Kasumi-1 (cell line): ENCODE measurements at regions not wholly inside any gene's neighbourhood (a gene's known extent, or its start where the extent isn't known, plus 50 kb on each side); places are given as distances from the start of the nearest gene placed in this dataset.

ENCODE experiments used
- DNase-seq, 2 experiments: peaks; one replicate each; lab custom pipeline; 2025; lab: John Stamatoyannopoulos, UW

DNA sequence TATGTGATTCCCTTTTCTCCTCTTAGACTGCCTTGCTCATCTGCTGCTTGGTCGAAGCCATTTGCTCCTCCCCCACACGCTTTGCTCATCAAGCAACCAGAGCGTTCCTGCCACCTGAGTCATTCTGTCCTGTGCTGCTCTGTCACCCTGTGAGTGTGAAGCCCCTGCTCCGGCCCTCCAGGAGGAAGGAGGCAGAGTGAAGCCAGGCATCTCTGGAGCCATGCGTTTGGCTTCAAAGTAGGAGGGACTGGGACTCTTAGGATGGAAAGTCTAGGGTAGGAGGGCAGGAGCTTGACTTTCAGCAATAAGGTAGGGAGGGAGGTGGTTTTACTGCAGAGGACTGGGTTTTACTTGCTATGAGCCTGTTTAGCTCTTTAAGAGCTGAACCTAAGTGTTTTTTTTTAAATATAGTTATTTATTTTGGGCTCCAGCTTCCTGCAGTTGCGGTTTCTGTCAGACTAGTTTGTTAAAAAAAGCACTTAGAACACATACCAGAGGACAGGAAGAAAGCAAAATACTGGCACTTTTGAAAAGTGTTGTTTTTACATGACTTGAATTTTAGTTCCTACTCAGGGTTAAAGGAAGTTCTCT lies 63.6 kb downstream of the SPINK2 start:
- peak; percentile 93 to 95 for DNase-seq

DNA sequence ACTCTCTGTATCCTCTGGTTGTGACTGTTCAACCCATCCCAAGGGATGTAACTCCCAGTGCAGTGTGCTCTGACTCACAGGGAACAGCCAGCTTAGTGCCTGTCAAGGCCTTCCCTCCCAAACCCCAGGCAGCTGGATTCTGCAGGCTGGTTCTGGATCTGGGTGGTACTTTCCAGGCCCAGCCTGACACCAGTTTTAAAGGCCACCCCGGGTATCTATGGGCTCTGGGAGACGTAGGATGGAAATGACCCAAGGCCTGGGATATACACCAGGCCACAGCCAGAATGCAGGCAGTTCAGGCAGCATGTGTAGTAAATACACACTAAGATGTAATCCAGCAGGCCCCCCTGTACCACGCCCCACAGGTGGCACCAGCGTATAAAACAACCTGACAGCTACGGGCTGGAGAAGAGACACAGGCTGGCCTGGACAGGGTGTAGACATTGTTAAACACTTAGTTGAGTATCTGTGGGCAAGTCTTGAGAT lies 64.2 kb downstream of the SPINK2 start:
- no peak for DNase-seq

DNA sequence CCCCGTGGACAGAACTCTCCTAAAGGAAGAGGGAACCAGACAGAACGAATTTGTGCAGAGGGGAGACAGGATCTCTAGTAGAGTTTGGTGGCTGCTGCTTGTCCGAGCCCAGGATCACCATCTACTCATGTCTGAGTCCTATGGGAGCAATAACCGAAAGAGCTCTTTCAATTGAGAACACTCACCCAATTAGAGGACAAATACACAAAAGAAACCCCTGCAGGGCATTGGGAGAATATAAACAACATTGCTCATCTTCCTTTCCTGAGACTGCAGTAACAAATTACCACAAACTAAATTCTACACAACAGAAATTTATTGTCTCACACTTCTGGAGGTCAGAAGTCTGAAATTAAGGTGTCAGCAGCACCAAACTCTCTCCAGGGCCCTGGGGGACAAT lies 65.6 kb downstream of the SPINK2 start:
- no peak for DNase-seq

DNA sequence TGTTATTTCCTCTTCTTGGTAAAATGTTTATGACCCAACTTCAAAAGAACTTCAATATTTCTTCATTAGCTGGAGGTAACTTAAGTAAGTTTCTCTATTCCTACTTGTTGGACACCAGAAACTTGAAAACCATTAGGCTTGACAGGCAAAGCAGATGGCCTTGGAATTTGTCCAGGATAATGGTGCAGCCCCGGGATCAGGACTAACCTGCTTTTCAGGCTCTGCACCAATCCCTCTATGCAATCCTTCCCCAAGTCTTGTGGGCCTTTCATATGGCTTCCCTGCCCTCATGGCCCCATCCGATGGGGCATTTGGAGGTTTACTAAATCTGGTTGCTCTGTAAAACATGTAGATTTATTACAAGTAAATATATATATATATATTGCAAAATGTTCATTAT lies 68.5 kb downstream of the SPINK2 start:
- no peak for DNase-seq

DNA sequence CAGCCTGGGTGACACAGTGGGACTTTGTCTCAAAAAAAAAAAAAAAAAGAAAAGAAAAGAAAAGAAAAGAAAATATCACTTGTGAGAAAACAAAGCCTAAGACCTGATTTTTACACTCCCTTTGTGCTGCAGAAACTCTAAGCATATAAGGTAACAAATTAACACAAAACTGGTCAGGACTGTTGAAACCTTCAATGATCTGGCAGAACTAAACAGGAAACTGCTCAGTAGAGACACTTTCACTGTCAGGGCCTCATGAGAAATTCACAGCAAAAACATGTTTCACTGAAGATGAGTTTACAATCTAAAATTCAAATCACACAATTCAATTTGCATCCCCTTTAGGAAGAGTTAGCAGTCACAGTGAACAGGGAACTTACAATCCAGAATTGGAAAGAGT lies 69.1 kb upstream of the HOPX start:
- DNase-seq: no peak

DNA sequence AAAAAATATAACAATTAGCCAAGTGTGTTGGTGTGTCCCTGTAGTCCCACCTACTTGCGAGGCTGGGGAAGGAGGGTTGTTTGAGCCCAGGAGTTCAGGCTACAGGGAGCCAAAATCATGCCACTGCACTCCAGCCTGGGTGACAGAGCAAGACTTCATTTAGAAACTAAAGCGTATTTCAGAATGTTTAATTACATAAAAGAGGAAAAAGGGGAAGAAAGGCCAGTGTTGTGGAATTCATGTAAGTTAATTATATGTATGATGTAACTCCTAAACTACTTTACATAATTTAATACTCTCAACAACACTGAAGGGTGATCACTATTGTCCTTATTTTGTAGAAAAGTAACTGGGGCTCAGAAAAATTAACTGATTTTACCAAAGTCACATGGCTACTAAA lies 67.2 kb upstream of the HOPX start:
- no peak for DNase-seq

DNA sequence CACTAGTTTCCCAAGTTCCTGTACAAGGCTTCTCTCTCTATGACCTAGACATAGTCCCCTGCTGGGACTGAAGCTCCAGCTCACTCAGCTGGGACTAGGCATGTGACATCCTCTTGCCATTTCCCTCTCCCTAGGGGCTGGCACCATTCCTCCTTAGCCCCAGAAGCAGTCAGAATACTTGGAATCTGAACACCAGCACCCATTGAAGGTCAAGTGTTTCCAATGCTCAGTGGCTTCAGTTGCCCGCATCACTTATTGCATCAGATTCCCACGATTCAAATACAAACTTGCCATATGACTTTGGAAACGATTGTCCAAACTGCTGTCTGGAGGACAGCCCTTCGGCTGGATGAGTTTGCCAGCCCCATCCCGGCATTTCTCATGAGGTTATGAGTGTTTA lies 65.5 kb upstream of the HOPX start:
- no peak for DNase-seq

DNA sequence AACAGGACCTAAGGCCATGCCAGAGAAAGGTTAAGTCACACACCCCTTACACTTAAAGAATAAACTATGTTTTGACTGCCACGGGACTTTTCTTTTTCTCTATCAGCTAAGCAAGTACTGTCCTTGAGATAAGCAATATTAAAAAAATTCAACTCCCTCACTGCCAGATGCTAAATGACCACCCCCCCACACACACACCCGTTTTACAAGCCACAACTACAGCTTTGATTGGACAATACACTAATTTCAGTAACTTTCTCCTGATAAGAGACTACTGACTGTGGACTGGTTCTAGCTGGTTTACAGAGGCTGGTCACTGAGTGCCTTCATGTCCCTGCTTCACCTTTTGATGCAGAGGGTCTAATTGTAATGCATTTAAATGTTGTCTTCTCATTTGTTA lies 63.9 kb upstream of the HOPX start:
- no peak for DNase-seq

DNA sequence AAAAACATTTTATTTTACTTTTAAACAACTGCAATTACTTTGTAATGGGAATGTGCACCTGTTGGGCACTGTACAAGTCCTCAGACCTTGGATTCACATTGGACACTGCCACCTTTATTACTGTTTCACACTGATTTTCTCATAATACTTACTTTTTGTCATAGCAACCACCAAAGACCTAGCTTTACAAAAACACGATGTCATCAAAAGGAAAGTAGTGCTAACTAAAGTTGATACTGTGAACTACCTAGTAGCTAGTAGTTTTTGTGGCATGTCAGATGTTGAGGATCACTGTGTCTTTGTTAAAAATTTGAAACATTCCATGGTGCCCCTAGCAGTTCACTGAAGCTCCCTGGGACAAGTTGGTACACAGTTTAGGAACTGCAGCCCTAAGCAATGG lies 62.9 kb upstream of the HOPX start:
- DNase-seq: no peak

DNA sequence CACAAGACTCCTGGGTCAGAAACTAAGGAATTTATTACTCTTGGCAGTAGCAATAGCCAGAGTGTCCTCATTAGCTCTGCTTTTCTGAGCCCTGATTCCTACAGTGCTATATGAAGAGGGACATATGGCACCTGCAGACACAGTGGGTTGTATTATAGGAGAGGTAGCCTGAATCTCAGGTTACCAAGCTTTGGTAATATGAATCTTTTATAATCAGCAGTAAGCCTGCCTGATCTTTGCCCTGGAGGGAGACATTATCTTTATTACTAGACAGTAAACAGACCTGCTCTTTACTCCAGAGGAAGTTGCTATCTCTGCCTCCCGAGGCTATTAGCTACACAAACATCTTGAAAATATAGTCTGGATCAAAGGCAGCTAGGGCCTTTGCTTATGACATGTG lies 62.5 kb upstream of the HOPX start:
- no peak for DNase-seq

DNA sequence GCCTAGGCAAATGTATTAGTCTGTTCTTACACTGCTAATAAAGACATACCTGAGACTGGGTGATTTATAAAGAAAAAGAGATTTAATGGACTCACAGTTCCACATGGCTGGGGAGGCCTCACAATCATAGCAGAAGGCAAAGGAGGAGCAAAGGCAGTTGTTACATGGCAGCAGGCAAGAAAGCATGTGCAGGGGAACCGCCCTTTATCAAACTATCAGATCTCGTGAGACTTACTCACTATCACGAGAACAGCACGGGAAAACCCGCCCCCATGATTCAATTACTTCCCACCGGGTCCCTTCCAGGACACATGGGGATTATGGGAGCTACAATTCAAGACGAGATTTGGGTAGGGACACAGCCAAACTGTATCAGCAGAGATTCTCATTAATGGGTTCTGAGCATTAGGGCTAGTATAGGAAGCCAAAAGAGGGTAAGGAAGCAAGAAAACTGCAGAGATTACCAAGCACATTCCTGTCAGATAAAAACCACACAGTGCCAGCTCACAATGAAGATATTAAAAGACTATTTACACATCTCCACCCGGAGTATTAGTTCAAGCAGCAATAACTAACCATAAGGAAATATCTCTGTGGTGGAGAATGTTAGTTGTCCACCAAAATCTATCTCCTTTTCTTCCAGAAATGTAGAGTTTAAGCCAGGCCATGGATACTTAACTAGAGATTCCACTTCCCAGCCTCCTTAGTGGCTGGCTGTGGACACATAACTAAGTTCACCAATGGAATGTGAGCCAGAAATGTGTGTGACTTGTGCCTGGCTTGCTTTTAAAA lies 61.2 kb upstream of the HOPX start:
- DNase-seq: no peak

DNA sequence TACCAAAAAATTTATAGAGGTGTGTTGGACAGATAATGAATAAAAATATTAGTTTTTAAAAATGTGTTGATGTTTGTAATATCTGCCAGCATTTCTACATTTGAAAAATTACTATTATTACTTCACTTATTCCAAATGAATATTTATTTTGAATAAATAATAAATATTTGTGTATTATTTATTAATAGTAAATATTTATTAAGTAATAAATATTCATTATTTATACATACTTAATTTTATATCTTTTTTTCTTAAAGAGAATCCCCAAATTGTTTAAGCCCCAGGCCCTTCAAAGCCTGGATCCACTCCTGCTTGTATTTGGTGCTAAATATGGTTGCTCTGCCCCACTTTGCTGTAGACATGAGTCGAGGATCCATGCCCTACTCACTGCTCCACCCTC lies 60.5 kb upstream of the HOPX start:
- DNase-seq: no peak

DNA sequence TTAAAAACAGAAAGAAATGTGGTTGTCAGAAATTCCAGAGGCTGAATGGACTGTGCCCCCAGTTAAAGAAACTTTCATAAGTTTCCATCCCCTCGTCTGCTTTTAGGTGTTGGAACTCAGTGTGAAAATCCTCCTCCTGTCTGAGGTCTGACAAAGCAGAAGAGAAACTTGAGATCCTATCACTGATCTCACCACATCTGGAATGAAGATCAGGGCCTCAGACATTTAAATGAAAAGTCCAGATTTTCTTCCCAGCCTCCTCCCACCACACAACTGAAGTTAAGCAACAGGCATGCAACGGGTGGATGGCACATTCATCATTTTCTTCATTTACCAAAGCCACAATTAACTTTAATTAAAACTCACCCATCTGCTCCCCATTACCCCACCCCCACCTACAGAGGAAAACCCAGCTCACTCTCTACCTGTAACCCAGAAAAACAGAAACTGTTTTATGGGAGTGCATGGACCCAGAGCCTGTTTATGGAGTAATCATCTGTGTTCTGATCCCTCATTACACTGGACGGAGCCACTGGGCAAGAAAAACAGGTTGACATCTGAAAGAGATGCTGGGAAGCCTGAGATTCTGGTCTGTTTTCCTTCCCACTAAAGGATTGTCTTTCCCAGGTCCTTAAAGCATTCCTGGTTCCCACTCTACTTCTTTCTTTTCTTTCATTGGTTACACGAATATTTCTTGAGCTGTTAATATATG lies 58.1 kb upstream of the HOPX start:
- no peak for DNase-seq

DNA sequence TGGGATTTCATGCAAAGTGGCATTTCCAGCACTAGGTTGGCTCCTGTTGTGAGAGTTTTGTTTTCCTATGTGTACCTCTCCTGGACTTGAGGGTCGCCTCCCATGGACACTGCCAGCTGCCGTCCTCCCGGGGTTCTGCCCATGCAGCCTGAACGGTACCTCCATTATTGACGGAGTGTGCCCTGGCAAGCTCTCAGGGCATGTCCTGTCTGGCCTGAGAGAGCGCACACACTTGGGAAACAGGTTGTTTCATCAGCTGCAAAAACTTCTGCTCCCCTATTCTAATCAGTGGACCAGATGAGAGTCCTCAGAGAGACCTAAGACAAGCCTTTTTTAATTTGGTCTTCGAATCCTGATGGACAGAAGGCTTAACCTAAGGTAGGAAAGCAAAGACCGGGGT lies 56.6 kb upstream of the HOPX start:
- no peak for DNase-seq

DNA sequence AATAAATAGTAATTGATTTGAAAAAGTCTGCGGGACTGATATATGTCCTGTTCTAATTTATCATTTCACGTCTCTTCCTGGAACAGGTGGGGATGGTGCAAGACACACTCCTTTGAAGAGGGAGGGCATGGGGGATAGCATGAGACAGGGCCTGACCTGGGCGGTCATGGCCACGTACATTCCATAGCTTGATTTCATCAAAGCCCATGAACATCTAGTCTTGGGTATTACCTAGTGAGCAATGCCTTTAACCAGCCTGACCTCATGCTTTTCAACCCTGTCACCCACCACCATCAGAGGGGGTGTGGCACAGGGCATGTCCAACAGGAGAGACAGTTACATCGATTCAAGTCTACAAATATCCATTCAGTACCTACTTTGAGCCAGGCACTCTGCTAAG lies 52.3 kb upstream of the HOPX start:
- DNase-seq: no peak

DNA sequence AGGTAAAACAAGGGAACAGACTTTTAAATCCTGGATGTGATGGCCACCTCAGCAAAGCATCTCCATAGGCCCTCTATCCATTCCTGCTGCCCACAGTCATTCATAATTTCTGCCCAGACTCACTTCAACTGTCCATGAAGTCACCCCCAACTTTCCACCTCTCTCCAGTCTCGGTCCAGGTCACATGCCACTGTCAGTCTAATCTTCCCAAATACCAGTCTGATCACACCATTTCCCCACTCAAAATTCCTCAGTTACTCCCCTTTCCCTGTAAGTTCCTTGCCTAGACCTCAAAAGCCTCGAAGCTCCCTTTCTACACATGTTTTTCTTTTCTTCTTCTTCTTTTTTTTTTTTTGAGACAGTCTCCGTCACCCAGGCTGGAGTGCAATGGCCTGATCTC lies 51.2 kb upstream of the HOPX start:
- no peak for DNase-seq

DNA sequence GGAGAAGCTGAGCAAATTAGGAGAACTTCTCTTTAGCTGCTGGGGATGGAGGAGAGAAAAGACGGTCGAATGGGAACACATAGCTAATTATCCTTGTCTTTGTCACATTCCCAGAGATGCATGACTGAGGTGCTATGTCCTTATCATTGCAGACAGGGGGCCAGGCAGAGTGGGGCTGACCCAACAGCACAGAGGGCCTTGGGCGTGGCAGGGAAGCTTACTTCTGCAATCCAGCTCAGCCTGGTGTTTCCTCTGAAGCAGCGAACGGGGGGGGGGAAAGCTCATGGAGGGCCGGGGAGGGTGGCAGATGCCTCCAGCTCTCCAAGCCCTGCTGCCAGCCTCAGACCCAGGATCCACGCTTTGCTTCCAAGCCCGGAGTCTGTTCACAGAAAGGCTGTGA lies 50.8 kb upstream of the HOPX start:
- peak; percentile 86 to 90 for DNase-seq
